ENCODE measurements at regions not wholly inside any gene's neighbourhood (a gene's known extent, or its start where the extent isn't known, plus 50 kb on each side); places are given as distances from the start of the nearest gene placed in this dataset.
"Not testable (repeated sequence)": the region's sequence is repeated elsewhere in the genome, so short reads cannot be mapped to it uniquely, and the experiment has no call there.

DNA sequence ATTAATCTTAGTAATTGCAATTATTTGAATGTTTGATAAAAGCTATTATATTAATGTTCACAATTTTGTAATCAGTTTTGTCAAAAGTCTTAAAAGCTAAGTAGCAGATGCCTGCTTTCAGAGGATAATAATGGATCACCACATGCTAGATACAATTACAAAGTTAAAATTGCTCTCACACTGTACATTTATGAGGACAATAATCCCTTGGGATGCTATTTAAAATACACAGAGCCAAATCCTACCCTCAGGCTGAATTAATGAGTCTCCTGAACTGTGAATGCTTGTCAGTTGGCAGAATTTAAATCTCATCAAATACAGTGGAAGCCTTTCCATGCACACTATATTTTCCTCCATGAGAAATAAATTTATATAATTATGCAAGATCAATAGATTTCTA, 153.3 kb upstream of the SYNCRIP start:
- Histone ChIP-seq H3K27me3 (no peaks in the 10 kb centered on the region), H3K4me3 (no peak overlapping the region), H3K36me3 (no peaks in the 10 kb centered on the region), H3K4me1 (no peaks in the 10 kb centered on the region), H3K9me3 (replicated peaks) (no peaks in the 10 kb centered on the region), H3K27ac (no peak overlapping the region)
- no peak for DNase-seq

DNA sequence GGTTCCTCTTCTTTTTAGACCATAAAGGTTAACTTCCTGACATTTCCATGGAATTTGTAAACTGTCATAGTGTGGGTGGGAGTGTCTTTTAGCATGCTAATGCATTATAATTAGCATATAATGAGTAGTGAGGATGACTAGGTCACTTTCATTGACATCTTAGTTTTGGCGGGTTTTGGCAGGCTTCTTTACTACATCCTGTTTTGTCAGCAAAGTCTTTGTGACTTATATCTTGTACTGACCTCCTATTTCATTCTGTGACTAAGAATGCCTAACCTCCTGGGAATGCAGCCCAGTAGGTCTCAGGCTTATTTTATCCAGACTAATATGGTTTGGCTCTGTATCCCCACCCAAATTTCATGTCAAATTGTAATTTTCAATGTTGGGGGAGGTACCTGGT, 149.6 kb upstream of the SYNCRIP start:
- no peaks in the 10 kb centered on the region for H3K4me1 ChIP-seq
- DNase-seq = no peak
- no peak overlapping the region for H3K4me3 ChIP-seq

DNA sequence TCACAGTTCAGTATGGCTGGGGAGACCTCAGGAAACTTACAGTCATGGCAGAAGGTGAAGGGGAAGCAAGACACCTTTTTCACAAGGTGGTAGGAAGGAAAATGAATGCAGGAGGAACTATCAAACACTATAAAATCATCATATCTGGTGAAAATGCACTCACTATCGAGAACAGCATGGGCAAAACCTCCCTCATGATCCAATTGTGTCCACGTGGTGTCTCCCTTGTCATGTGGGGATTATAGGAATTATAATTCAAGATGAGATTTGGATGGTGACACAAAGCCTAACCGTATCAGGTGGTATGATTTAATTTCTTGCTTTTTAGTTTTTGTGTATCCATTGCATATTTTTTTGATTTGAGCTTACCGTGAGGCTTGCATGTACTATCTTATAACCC, 133.2 kb upstream of the SYNCRIP start:
- no peak overlapping the region for H3K27ac ChIP-seq
- DNase-seq = no peak
- no peak overlapping the region for H3K4me3 ChIP-seq
- H3K27me3 ChIP-seq = no peaks in the 10 kb centered on the region
- no peaks in the 10 kb centered on the region for H3K9me3 ChIP-seq (replicated peaks)
- no peaks in the 10 kb centered on the region for H3K36me3 ChIP-seq
- H3K4me1 ChIP-seq = no peaks in the 10 kb centered on the region

More for the DNA sequence above, 149.6 kb upstream of the SYNCRIP start:
- Histone ChIP-seq H3K9me3 (replicated peaks) (no peaks in the 10 kb centered on the region), H3K27ac (no peak overlapping the region), H3K36me3 (no peaks in the 10 kb centered on the region), H3K27me3 (no peaks in the 10 kb centered on the region)

DNA sequence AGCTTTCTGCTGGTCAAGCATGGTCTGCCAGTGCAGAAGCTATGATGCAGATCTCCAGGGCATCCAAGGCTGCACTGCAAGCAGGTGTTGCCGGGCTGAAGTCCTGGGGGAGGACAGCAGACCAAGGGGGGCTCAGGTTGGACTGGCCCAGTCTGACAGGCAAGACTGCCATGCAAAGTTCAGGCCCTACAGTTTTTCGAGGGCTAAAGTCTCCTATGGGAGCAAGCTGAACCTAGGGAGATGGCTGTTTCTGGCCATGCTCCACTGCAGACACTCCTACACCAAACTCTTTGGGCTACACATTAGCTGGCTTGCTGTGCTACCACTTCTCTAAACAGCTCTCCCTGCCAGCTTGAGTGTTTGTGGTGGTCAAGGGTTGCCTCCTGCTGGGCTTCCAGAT, 130.0 kb upstream of the SYNCRIP start:
- H3K27ac ChIP-seq = no peak overlapping the region
- H3K4me3 ChIP-seq = no peak overlapping the region
- no peaks in the 10 kb centered on the region for H3K27me3 ChIP-seq
- no peak for DNase-seq
- no peaks in the 10 kb centered on the region for H3K36me3 ChIP-seq
- no peaks in the 10 kb centered on the region for H3K4me1 ChIP-seq
- no peaks in the 10 kb centered on the region for H3K9me3 ChIP-seq (replicated peaks)

DNA sequence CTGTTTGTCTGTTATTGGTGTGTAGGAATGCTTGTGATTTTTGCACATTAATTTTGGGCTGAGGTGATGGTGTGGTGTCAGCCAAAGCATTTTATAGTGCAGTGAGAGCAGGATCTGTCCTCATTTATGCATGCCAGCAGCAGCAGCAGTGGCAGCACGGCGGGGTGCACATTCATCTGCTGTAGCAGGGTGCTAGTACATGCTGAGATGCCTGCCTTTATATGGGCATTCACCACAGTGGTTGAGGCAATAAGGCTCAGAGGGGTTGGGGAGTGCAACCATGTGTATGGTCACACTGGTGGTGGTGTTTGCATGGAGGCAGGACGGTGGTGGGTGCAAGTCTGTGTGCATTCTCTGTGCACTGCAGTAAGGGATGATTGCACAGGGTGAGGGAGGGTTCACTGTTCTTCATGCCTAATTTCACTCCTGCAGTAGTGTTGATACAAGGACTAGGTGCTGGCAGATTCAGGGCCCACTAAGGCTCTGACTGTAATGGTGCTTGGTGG, 129.3 kb upstream of the SYNCRIP start:
- no peak for DNase-seq
- H3K27ac ChIP-seq = no peak overlapping the region
- H3K4me1 ChIP-seq = no peaks in the 10 kb centered on the region
- no peaks in the 10 kb centered on the region for H3K27me3 ChIP-seq
- no peaks in the 10 kb centered on the region for H3K36me3 ChIP-seq
- H3K4me3 ChIP-seq = no peak overlapping the region
- H3K9me3 ChIP-seq (replicated peaks) = no peaks in the 10 kb centered on the region

DNA sequence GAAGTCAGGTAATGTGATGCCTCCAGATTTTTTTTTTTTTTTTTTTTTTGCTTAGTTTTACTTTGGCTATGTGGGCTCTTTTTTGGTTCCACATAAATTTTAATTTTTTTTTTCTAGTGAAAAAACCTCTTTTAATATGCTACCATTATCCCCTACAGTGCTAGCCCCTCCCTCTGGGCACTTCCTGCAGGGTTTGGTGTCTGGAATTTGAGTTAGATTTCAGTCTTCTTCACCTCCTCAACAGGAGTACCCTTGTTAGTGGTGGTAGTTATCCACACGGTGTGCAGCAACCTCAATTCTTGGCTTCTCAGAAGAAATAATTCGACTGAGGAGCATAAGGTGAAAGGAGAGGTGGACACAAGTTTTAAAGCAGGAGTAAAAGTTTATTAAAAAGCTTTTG, 128.8 kb upstream of the SYNCRIP start:
- DNase-seq = no peak
- H3K4me3 ChIP-seq = no peak overlapping the region

DNA sequence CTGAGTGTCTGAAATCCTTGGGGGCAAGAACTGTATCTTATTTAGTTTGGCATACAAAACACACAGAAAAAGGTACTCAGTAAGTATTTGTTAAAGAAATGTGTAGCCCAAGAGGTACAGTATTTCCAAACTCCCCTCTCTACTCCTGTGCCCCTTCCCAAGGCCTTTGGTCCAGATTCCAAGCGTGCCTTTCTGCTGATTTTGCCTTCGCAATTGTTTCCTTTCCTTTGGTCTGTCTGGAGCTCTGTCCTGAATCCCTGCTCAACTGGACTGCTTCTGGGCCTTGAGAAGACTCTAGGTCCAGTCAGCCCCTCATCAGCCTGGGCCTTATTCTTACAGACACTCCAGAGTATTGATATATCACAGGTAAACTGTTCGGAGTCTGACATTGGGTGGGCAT, 122.2 kb upstream of the SYNCRIP start:
- DNase-seq = no peak
- Histone ChIP-seq H3K27me3 (no peaks in the 10 kb centered on the region), H3K27ac (no peak overlapping the region), H3K4me1 (no peaks in the 10 kb centered on the region), H3K4me3 (no peak overlapping the region), H3K36me3 (no peaks in the 10 kb centered on the region), H3K9me3 (replicated peaks) (no peaks in the 10 kb centered on the region)

More for the DNA sequence above, 128.8 kb upstream of the SYNCRIP start:
- no peak overlapping the region for H3K27ac ChIP-seq
- no peaks in the 10 kb centered on the region for H3K36me3 ChIP-seq
- H3K9me3 ChIP-seq (replicated peaks) = no peaks in the 10 kb centered on the region
- H3K27me3 ChIP-seq = no peaks in the 10 kb centered on the region
- H3K4me1 ChIP-seq = no peaks in the 10 kb centered on the region

DNA sequence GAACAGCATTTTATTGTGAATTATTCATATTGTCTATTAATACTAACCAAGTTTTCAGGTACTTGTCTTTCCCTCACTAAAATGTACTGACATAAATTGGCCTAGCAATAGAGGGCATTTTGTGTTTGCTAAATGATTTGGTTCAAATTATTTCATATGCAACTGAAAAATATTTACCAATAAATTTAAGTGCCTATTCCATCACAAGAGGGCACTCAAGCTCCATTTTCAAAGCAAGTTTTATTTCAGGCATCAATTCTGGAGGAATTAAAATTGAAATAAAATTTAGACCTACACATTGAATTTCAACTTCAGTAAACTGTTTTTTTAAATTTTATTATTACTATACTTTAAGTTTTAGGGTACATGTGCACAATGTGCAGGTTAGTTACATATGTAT, 114.3 kb upstream of the SYNCRIP start:
- Histone ChIP-seq H3K36me3 (no peaks in the 10 kb centered on the region), H3K9me3 (replicated peaks) (no peaks in the 10 kb centered on the region), H3K4me3 (no peak overlapping the region), H3K4me1 (no peaks in the 10 kb centered on the region), H3K27me3 (no peaks in the 10 kb centered on the region), H3K27ac (no peak overlapping the region)
- peak in 1 of 2 experiments; percentile 30 for DNase-seq

DNA sequence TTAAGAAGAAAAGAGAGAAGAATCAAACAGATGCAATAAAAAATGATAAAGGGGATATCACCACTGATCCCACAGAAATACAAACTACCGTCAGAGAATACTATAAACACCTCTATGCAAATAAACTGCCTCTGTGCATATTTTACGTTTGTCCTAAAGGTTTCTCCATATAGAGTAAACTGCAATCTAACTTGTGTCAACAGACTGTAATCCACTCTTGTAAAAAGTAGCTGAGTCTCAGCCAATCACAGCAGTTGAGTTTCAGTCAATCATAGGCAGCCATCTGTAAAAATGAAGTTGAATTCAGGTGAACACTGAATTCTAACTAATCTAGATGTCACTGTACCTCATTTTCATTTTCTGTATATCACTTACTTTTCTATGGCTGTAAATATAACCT, 112.2 kb upstream of the SYNCRIP start:
- H3K27me3 ChIP-seq = no peaks in the 10 kb centered on the region
- no peak overlapping the region for H3K4me3 ChIP-seq
- no peaks in the 10 kb centered on the region for H3K36me3 ChIP-seq
- H3K27ac ChIP-seq = no peak overlapping the region
- no peaks in the 10 kb centered on the region for H3K9me3 ChIP-seq (replicated peaks)
- H3K4me1 ChIP-seq = no peaks in the 10 kb centered on the region
- no peak for DNase-seq

DNA sequence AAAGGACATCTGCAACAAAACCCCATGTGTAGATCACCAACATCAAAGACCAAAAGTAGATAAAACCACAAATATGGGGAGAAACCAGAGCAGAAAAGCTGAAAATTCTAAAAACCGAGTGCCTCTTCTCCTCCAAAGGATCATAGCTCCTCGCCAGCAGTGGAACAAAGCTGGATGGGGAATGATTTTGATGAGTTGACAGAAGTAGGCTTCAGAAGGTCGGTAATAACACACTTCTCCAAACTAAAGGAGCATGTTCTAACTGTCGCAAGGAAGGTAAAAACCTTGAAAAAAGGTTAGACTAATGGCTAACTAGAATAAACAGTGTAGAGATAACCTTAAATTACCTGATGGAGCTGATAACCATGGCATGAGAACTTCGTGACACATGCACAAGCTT, 109.9 kb upstream of the SYNCRIP start:
- no peak for DNase-seq
- H3K4me1 ChIP-seq = no peaks in the 10 kb centered on the region
- H3K9me3 ChIP-seq (replicated peaks) = no peaks in the 10 kb centered on the region
- no peaks in the 10 kb centered on the region for H3K27me3 ChIP-seq
- H3K4me3 ChIP-seq = no peak overlapping the region
- no peak overlapping the region for H3K27ac ChIP-seq
- H3K36me3 ChIP-seq = no peaks in the 10 kb centered on the region

DNA sequence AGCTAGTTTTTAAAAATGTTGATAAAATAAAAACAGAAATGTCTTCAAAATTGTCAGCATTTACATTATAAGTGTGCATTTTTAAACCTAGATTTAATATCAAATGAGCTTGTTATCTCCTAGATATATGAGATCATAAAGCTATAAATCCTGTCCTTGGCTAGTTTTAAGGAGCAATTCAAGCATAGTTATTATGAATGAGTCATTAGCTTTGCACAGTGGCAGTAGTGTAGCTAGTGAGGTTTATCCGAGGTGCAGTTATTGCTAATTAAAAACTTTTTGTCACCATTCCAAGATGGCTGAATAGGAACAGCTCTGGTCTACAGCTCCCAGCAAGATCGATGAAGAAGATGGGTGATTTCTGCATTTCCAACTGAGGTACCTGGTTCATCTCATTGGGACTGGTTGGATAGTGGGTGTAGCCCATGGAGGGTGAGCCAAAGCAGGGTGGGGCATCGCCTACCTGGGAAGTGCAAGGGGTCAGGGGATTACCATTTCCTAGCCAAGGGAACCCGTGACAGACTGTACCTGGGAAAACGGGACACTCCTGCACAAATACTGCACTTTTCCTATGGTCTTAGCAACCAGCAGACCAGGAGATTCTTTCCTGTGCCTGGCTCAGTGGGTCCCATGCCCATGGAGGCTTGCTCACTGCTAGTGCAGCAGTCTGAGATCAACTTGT, 108.8 kb upstream of the SYNCRIP start:
- H3K4me1 ChIP-seq = no peaks in the 10 kb centered on the region; the same call in 1 of the 2 replicates
- H3K27ac ChIP-seq = no peak overlapping the region
- H3K36me3 ChIP-seq = no peaks in the 10 kb centered on the region
- no peak for DNase-seq
- H3K4me3 ChIP-seq = no peak overlapping the region
- H3K27me3 ChIP-seq = no peaks in the 10 kb centered on the region
- H3K9me3 ChIP-seq (replicated peaks) = no peaks in the 10 kb centered on the region

DNA sequence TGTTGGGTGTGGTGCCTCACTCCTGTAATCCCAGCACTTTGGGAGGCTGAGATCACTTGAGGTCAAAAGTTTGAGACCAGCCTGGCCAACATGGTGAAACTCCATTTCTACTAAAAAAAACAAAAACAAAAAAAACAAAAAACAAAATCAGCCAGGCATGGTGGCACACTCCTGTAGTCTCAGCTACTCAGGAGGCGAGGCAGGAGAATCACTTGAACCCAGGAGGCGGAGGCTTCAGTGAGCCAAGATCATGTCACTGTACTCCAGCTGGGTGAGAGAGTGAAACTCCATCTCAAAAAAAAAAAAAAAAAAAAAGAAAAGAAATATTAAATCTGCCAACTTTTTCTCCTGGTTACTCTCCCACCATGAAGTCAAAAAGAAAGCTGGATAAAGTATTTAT, 107.5 kb upstream of the SYNCRIP start:
- H3K27me3 ChIP-seq, DNase-seq, H3K4me1 ChIP-seq: not testable (repeated sequence)

DNA sequence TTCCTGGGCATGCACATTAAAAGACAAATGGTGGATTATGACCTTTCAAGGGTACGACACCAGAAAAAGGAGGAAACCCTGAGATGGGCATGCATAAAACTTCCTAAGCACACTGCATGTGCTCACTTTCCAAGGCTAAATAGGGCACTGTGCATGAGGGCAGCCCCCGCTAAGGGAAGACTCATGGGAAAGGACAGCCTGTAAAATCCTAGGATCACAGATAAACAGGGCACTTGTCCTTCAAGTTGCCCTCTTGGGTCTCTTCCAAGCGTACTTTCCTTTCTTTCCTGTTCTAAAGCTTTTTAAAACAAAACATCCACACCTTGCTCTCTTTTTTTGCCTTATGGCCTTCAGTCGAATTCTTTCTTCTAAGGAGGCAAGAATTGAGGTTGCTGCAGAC, 106.5 kb upstream of the SYNCRIP start:
- Histone ChIP-seq H3K36me3 (no peaks in the 10 kb centered on the region), H3K4me3 (no peak overlapping the region), H3K27me3 (no peaks in the 10 kb centered on the region), H3K9me3 (replicated peaks) (no peaks in the 10 kb centered on the region), H3K27ac (no peak overlapping the region), H3K4me1 (no peaks in the 10 kb centered on the region; the same call in 1 of the 2 replicates)
- DNase-seq = no peak

More for the DNA sequence above, 107.5 kb upstream of the SYNCRIP start:
- H3K36me3 ChIP-seq; H3K27ac ChIP-seq; H3K9me3 ChIP-seq (replicated peaks); H3K4me3 ChIP-seq: not testable (repeated sequence)

DNA sequence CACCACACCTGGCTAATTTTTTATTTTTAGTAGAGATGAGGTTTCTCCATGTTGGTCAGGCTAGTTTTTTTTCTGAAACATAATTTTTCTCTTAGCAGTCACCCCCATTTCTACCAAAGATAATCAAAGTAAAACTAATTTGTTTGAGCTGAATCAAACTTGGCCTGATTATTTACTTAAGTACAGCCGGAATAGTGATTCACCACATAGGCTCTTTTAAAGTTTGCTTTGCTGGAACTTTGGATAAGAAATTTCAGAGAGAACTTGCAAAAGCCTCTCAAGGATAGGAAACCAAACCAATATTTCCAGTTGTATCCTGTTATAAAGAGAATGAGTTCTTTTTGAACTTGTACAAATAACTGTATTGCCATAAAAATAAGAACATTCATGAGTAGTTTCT, 105.0 kb upstream of the SYNCRIP start:
- H3K27ac ChIP-seq = no peak overlapping the region

DNA sequence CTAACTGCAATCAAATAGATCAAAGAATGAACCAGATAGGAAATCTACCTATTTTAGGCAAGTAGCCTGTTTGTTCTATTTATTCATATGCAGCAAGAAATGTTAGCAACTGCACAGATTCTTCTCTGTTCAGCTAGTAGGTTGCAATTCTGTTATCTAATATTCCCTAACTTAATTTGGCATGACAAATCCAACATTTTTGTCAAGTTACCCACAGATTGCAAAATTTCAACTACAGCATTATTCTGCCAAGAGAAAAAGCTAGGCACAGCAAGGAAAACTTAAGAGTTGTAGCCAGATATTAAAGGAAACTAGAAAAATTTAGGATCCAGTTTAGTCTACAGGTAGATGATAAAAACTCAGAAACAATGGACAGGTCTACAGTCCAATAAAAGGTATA, 104.4 kb upstream of the SYNCRIP start:
- H3K4me1 ChIP-seq = no peaks in the 10 kb centered on the region; the same call in 1 of the 2 replicates
- DNase-seq = no peak
- no peaks in the 10 kb centered on the region for H3K27me3 ChIP-seq
- H3K36me3 ChIP-seq = no peaks in the 10 kb centered on the region
- H3K9me3 ChIP-seq (replicated peaks) = no peaks in the 10 kb centered on the region
- no peak overlapping the region for H3K4me3 ChIP-seq
- H3K27ac ChIP-seq = no peak overlapping the region

More for the DNA sequence above, 105.0 kb upstream of the SYNCRIP start:
- H3K9me3 ChIP-seq (replicated peaks) = no peaks in the 10 kb centered on the region
- no peaks in the 10 kb centered on the region for H3K27me3 ChIP-seq
- H3K4me3 ChIP-seq = no peak overlapping the region
- no peak for DNase-seq
- H3K4me1 ChIP-seq = no peaks in the 10 kb centered on the region; the same call in 1 of the 2 replicates
- H3K36me3 ChIP-seq = no peaks in the 10 kb centered on the region

DNA sequence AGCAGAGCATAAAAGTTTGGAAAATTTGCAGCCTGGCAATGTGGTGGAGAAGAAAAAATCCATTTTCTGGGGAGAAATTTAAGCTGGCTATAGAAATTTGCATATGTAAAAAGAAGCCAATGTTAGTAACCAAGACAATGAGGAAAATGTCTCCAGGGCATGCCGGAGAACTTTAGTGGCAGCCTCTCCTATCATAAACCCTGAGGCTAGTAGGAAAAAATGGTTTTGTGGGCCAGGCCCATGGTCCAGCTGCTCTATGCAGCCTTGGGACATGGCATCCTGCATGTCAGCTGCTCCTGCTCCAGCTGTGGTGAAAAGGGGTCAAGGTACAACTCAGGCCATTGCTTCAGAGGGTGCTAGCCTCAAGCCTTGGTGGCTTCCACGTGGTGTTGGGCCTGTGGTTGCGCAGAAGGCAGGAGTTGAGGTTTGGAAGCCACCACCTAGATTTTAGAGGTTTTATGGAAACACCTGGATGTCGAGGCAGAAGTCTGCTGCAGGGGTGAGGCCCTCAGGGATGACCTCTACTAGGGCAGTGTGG, 101.8 kb upstream of the SYNCRIP start:
- no peak overlapping the region for H3K27ac ChIP-seq

More for the DNA sequence above, 101.8 kb upstream of the SYNCRIP start:
- H3K36me3 ChIP-seq = no peaks in the 10 kb centered on the region
- DNase-seq = no peak
- H3K4me1 ChIP-seq = no peaks in the 10 kb centered on the region; the same call in 1 of the 2 replicates
- H3K9me3 ChIP-seq (replicated peaks) = no peaks in the 10 kb centered on the region
- no peak overlapping the region for H3K4me3 ChIP-seq
- no peaks in the 10 kb centered on the region for H3K27me3 ChIP-seq

Measured in SJCRH30 (cell line).